Activated CD4-positive, alpha-beta T cell treated with anti-CD3 and anti-CD28 coated beads, Interleukin-2, amount 50 U/mL, for 4 hours (primary cell): ENCODE measurements at regions not wholly inside any gene's neighbourhood (a gene's known extent, or its start where the extent isn't known, plus 50 kb on each side); places are given as distances from the start of the nearest gene placed in this dataset.

ENCODE experiments used
- DNase-seq, 2 experiments: peaks; one replicate each; pipeline ENCODE4 v3.0.0-alpha.2; 2020

DNA sequence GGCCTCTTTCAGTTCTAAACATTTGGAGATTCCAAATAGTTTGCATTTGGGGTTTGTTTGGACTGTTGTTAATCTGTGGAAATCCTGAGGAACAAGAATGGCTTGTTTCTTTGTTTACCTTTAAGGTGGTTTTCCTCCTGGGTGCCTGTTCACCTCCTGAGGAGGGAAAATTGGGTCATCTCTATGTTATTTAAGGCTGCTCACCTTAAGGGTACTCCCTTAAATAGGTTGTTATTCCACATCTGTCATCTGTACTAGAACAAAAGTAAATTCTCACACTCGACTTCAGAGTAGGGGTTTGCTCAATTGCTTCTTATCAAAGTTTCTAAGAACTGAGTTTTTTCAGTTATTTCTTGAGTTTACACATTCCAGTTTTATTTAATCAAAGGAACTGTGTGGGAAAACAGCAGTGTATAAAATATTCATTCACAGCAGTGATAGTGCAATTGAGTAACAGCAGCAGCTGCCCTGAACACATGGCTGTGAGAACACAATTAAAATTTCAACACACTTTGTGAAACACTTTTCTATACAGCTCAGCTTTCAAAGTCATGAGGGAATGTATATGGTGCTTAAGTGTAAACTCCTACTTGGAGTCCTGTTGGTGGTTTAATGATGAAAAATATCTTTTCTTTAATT is 238.5 kb upstream of the PGRMC2 start:
- DNase-seq, result no peak

DNA sequence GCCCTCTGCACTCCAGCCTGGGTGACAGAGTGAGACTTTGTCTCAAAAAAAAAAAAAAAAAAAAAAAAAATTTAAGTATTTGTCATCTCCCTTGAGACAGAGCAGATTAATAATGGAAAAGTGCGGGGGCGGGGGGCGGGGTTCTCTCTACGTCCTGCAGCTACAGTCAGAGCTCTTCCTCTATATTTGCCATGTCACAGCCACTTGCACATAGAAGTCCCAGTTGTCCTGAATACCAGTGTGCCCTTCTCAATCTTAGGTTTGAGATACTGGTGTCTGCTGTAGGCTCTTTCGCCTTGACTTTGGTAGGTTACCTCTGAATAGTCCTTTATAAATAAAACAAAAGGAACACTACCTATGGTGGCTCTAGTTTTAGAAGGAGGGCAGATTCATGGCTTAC is 237.8 kb upstream of the PGRMC2 start:
- no peak for DNase-seq

DNA sequence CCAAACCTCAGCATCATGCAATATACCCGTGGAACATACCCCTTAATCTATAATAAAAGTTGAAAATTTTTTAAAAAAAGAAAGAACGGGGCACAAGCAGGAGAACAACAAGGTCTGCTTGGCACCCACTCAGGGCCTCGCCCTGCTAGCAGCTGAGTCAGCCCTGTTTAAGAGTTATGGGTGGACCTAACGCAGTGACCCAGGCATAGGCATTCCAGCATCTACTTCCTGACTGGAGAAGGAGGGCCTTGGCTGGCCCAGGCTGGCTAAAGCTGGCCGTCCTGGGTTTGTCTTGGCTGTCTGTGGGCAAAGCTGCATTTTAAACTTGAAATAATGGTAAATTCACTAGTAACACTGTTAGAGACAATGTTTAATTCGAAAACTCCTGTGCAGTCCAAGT is 236.7 kb upstream of the PGRMC2 start:
- DNase-seq, result no peak

DNA sequence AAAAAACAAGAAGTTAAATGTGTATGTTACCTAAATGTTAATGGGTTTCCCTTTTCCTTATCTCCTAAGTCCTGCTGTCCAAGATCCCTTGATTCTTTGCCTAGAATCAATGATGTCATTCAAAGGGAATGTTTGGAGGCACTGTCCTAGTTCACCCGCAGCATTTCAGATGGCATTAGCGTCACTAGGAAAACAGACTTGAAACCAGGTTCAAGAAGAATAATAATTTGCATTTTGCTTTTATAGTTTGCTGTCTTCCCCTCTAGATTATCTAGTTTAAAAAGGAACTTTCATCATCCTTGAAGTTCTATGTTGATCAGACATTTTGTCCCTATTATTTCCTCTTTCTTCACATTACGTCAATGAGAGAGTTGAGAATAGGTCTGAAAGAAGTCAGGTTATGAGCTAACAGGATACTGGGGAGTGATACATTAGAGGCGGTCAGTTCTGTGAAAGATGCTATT is 234.1 kb upstream of the PGRMC2 start:
- DNase-seq, result no peak

DNA sequence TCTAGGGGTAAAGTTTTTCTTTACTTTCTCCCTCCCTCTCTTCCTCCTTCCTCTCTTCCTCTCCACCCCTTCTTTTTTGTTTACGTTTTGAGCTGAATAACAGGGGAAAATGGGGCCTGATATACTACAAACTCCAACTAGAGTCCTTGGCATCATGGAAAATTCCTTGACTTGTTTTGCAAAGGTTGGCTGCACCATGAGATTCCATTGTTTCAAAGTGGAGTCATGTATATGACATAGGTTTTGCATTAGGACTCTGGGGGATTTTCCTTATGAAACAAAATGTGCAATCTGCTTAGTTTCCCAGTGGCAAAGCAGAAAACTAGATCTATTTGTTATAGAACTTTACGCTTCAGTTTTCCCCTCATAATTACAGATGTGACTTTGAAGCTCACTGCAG is 233.5 kb upstream of the PGRMC2 start:
- no peak for DNase-seq

DNA sequence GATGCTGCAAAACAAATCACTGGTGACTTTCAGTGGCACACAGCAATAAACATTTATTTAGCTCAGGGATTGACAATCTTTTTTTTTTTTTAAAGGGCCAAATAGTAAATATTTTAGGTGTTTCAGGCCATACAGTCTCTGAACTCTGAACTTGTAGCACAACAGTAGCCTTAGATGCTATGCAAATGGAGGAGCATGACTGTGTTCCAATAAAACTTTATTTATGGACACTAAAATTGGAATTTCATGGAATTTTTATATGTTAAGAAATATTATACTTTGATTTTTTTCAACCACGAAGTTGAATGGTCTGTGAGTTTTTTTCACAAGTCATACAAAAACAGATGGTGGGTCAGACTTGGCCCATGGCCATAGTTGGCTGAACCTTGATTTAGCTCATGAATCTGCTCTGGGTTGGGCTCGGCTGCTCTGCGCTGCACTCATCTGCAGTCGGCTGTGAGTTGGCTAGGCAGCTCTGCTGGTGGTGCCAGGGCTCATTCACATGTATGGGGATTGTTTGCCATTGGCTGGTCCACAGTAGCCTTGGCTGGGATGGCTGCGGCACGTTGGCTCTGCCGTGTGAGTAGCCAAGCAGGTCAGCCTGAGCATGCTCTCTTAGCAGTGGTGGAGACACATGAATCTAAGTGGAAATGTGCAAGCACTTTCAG is 231.7 kb upstream of the PGRMC2 start:
- no peak for DNase-seq

DNA sequence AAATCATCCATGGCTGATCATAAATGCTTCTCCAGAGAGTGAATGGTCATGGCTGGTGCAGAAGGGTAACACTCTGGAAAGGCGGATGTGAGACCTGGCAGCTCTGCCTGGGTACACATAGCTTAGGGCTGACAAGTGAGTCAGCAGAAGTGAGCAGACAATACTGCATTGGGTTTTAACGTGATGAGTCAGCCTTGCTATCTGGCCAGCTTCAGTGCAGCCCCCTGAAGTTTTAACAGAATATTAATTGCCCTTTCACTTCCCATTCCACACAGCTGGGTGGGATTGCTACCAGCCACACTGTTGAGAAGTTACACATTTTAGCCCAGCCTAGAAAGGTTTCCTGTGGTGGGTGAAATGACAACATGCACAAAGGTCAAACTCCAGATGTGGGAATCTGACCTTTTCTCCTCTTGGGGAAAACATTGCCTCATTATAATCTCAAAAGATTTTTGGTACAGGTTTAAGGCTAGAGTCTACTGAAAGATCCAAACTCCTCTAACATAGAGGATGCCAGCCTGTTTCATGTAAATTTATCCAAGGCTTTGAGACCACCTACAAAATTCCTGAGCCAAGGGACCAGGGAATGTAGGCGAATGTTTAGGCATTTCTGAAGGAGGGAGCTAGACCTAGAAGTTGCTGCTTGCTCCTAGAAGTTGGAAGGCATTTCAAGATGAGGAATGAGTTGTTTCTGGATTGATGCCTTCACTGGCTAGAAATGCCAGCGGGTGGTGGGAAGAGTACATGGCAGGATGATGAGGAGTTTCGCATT is 230.3 kb upstream of the PGRMC2 start:
- DNase-seq, result no peak

DNA sequence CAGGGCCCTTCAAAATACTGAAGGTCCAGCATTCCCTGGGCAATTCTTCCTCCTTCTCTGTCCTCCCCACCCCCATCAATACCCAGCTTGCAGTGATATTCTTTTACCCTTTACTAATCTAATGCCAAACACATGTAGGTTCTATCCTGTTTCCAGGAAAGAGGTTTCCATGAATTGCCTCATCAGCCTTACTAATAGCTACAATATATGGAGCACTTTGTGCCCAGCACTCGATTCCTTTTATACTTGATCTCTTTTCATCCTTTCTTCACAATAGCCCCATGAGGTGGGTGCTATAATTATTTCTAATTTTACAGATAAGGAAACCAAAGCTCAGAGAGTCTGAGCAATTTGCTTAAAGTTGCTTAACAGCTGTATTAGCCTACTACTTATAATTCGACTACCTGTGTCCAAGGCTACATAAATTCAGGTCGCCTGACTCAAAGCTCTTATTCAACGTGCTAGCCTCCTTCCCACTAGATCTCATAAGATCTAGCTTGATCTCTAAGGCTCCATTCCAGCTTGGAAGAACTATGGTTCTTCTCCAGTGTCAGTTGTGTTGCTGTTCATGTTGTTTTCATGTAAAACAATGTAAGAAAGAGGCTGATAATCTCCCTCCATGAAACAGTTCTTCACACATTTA is 229.6 kb upstream of the PGRMC2 start:
- DNase-seq, result no peak

DNA sequence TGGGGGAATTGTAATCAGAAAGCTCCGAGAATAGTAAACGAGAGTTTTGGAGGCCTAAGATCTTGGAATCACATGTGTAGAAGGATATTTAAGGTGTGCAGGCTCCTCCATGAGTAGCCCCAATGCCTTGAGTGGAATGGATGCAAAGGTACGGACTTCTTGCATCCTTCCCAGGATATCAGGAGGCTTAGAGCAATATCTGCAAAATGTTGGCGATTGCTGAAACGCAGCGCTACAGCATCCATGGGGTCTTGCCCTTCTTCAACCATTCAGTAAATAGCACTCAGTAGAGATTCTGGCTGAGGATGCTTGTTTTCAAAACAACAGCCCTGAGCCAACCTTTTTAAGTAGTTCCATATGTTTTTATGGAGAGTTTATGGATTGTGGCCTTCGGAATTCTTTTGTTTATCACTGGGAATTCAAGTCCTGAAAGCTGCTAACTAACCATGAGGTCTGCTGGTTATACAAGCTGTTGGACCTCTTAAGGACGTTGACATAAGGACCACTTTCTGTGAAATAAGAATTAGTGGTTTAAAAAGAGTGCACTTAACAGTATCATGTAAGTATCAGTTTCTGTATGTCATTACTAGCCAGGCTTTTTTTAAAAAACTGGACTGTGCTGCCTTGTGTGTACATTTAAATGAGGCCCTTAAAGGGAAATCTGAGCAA is 228.8 kb upstream of the PGRMC2 start:
- DNase-seq, result no peak

DNA sequence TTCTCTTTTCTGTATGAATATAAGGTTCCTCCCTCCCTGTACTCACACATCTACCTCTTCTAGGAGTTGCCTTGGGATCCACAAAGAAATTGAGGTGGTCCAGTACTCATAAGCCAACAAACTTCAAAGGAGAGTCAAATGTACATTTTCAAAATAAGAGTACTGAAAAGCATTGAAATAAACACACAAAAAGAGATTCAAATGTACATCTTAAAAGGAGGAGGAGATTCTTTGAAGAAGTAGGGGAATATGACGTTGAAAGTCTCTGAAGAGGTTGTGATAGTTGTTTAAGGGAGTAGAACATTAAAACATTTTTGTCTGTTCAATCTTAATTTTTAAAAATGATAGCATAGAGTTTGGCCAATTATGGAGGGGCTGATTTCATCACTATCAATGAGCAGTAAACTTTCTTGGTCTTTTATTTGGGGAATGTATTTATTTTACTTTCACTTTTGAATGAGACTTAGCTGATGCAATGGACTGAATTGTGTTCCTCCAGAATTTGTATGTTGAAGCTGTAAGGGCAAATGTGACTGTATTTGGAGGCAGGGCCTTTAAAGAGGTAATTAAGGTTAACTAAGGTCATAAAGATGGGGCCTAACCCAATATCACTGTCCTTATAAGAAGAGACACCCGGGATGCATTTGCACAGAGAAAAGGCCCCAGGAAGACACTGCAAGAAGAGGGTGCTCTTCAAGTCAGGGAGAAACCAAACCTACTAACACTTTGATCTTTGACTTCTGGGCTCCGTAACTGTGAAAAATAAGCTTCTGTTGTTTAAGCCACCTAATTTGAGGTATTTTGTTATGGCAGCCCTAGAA is 226.3 kb upstream of the PGRMC2 start:
- DNase-seq, result no peak

DNA sequence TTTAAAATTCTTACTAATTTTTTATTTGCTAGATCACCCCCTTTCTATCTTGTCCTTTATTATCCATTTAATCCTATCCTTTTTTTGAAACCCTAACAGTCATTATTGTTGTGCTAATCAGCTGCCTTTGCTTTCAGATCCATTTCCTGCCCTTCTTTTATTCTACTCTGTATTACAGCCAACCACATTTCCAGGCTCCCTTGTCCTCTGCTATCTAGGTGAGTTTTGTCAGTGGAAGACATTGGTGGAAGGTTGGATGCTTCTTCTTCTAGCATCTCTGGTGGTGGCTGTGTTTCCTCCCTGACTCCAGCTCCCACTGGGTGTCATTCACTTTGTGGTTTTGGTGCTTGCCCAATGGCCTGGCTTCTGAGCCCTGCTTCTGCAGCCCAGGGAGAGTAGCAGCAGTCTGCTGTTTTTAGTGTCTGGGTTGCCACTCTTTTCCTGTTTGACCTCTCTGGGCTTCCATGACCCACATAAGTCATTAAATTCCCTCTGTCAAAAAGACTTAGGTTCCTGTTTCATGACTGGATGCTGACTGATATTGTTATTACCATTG is 225.2 kb upstream of the PGRMC2 start:
- DNase-seq, result no peak

DNA sequence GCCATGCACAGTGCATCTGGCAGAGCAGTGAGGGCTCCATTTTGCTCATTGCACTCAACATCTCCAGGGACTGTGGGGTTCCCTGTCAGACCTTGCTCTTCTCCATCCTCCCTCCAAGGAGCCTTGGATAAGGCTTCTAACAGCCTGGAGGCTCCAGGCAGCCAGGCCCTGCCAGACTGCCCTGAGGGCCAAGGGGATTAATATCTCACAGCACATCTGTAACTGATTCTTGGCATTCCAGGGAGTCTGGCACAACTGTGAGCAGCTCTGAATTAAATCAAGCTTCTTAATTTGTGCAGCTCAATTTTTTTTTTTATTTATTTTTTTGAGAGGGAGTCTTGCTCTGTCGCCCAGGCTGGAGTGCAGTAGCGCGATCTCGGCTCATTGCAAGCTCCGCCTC is 224.5 kb upstream of the PGRMC2 start:
- no peak for DNase-seq

DNA sequence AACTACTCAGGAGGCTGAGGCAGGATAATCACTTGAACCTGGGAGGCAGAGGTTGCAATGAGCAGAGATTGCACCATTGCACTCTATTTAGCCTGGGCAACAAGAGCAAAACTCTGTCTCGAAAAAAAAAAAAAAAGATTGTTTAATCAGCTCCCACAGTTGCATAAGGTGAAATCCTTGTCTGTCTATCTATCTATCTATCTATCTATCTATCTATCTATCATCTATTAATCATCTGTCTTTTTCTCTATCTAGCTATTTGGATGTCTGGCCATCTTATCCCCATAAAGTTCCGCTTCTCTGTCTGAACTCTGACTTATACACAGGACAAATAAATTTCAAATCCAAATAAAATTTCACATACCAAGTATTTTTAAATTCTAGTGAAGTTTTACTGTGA is 223.2 kb upstream of the PGRMC2 start:
- no peak for DNase-seq

DNA sequence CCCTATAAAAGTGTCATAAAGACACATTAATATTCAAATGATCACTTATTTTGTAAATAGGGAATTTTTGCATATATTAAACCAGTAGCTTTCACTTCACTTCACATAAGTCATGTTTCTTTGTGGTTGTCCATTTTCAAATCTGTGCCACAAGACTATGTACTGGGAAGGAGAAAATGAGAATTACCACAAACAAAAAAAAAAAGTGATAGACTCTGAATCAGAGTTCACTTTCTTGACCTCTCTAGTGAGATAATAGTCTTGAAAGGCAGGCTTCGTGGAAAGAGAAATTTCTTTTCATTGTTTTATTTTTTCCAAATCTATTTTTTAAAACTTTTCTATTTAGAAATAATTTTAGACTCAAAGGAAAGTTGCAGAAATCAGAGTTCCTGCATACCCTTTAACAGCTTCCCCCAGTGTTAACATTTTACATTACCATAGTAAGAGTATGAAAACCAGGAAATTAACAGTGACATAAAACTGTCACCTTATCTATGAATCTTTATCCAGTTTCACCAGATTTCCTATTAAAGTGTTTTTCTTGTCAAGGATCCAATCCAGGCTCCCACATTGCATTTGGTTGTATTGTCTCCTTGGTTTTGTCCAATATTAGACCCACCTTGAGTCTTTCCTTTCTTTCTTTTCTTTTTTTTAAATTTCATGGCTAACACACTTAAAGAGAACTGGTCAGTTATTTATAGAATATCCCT is 215.4 kb upstream of the PGRMC2 start:
- no peak for DNase-seq

DNA sequence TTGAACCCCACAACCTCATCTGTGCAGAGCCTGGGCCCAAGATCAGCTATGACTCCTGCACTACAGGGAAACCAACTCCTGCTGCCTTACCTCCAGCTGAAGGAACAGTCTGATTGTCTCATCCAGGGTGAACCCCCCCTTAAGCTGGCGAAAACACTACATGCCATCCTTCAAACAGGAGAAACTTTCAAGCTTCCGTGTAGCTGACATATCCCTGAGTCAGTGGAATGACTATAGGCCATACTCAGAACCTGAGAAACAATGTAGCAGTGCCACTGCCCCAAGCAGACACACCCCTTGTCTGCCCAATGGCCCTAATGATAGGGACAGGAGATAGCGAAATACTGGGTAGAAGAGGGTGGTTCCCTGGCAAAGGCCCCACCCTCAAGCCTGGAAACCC is 213.6 kb upstream of the PGRMC2 start:
- DNase-seq, result no peak

DNA sequence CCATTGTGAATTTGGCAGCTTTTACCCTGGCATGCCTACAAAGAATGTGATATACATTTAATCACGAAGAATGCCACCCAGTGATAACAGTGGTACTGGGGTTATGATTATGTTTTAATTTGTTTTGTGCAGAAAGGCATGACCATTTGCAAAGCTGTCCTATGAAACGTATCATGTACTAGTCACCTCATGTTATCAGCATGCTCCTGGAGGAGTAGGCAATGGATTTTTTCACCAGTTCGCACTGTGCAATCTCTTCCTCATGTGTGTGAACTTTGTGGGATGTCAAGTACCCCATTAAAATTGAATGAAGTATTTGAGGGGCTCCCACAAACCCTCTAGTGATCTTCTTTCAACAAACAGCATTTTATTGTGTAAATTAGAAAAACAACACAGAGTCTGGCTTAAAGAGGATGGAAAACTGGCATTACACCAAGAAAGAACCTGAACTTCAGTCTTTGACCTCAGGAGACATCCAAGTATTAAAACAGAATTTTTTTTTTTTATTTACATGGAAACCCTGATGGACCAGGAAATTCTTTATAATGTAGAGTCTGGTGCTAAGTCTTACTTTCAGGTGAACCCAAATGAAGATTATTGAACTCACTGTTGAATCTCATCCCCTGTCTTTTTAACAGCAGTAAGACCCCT is 200.6 kb upstream of the PGRMC2 start:
- no peak for DNase-seq

DNA sequence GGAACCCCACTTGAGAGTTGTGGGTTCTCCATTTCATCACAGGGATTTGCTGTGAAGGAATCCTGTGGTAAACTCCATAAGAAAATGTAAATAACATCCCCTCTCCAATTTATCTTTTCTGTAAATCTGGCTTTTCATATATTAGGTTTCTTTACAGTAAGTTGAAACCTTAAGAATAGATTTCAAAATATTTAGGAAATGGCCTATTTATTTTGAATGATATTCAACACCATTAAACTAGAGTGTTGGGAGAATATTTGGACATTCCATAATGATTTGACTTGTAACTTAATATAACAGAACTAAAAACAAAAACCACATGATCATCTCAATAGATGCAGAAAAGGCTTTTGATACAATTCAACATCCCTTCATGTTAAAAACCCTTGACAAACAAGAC is 197.3 kb upstream of the PGRMC2 start:
- no peak for DNase-seq

DNA sequence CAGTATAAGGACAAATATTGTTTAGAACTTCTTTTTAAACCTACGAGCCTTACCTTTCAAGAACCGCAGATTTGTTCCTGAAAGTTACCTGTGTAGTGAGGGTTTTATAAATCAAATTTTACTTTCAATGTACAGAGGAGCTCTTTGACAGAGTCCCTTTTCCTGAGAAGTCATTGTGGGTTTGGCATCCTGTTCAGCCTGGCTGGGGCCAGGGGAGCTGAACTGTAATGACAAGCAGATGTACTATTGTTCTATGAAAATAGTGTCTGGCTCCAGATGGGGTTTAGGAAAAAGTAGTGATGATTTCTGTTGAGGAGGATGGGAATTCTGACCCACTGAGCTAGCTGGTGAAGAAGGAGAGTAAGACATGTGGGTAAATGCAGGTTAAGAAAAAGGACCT is 196.2 kb upstream of the PGRMC2 start:
- DNase-seq, result no peak

DNA sequence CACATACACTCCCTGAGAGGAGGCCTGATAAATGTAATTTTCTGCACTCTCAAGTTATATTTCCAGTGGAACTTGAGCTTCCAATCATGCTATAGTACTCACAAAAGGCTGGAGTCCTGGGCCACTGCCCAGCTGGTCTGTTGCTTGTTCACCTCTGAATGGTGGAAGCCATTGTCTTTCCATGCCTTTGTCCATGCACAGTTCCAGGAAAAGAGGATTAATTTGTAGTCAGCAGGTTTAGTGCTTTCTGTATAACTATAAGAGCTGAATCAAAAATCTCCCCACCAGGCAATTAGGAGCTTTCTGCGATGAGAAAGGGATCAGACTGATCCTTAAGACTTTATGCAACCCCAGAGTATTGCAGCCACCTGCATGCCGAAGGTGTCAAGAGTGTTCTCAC is 195.4 kb upstream of the PGRMC2 start:
- DNase-seq, result no peak

DNA sequence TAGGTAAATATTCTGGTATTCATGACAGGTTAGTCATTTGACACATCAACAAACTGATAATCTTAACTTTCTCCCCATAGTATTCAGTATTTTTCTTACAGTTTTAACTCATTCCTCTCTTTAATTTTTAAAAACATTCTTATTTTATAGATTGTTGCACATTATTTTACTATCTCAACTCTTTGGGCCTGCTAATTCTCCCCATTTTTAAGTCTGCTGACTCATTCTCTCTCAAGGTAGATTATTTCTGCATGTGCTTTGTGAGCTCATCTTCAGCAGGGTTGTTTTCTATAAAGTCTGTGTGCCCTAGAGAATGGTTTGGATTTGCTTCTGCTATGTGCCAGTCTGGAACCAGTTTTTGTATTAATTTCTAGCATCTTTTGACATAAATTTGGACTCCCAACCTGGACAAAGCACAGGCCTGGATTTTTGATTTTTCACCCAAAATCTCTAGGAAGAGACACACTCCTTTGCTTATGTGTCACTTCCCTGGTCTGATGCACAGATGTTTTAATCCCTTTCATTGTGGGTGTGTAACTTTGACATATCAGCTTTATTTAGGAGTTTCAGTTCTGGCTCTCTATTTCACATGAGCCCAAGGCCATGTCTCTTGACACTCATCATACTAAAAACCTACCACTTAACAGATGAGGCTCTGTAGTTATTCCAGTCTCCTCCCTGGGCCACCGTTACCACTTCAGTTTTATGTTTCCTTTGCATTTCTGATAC is 194.3 kb upstream of the PGRMC2 start:
- no peak for DNase-seq
